ENCODE measurements at regions not wholly inside any gene's neighbourhood (a gene's known extent, or its start where the extent isn't known, plus 50 kb on each side); places are given as distances from the start of the nearest gene placed in this dataset.

- TF ChIP-seq, protein P1, sequence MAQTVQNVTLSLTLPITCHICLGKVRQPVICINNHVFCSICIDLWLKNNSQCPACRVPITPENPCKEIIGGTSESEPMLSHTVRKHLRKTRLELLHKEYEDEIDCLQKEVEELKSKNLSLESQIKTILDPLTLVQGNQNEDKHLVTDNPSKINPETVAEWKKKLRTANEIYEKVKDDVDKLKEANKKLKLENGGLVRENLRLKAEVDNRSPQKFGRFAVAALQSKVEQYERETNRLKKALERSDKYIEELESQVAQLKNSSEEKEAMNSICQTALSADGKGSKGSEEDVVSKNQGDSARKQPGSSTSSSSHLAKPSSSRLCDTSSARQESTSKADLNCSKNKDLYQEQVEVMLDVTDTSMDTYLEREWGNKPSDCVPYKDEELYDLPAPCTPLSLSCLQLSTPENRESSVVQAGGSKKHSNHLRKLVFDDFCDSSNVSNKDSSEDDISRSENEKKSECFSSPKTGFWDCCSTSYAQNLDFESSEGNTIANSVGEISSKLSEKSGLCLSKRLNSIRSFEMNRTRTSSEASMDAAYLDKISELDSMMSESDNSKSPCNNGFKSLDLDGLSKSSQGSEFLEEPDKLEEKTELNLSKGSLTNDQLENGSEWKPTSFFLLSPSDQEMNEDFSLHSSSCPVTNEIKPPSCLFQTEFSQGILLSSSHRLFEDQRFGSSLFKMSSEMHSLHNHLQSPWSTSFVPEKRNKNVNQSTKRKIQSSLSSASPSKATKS (CRISPR knock-in tag; IDR thresholded peaks at IDR 0.05) = no peak
- no peak for TF ChIP-seq KIAA2018 (CRISPR knock-in tag; IDR thresholded peaks at IDR 0.05; ENCODE audit: borderline replicate concordance)
- TF ChIP-seq REPIN1 (CRISPR knock-in tag; IDR thresholded peaks at IDR 0.05; ENCODE audit: borderline replicate concordance, low read depth) = no peak
- TF ChIP-seq ZNF543 (CRISPR knock-in tag; IDR thresholded peaks at IDR 0.05) = no peak
- no peak for TF ChIP-seq ZNF451 (CRISPR knock-in tag; IDR thresholded peaks at IDR 0.05)
- TF ChIP-seq, protein P2, sequence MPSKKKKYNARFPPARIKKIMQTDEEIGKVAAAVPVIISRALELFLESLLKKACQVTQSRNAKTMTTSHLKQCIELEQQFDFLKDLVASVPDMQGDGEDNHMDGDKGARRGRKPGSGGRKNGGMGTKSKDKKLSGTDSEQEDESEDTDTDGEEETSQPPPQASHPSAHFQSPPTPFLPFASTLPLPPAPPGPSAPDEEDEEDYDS (CRISPR knock-in tag; IDR thresholded peaks at IDR 0.05) = no peak
- no peak for TF ChIP-seq KAT2B (IDR thresholded peaks at IDR 0.05; ENCODE audit: borderline replicate concordance, low read depth, low read length)
- TF ChIP-seq HHEX (CRISPR knock-in tag; IDR thresholded peaks at IDR 0.05) = no peak
- no peak for TF ChIP-seq ZBTB14 (CRISPR knock-in tag; IDR thresholded peaks at IDR 0.05)
- TF ChIP-seq HCFC1 (IDR thresholded peaks at IDR 0.05; ENCODE audit: low read depth, low read length) = no peak
- TF ChIP-seq NR2F6 (IDR thresholded peaks at IDR 0.05) = no peak
- no peak for TF ChIP-seq NR2F6 (CRISPR knock-in tag; IDR thresholded peaks at IDR 0.05)
- TF ChIP-seq, protein P3, sequence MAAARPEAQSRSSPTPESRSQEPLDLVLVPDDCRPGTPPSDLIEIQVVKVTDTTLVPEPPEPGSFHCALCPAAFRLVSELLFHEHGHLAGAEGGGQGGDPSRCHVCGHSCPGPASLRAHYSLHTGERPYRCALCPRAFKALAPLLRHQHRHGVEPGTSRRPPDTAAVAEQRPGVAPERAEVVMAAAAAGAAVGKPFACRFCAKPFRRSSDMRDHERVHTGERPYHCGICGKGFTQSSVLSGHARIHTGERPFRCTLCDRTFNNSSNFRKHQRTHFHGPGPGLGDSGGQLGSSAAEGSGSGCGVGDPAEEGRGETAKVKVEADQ (CRISPR knock-in tag; IDR thresholded peaks at IDR 0.05; ENCODE audit: borderline replicate concordance) = no peak
These were observed 79.3 kb upstream of the TNS3 start (continued) for GRCh38 chr7:47661051-47661714.

All from HepG2 (cell line).